HEK293 (cell line): ENCODE measurements at regions not wholly inside any gene's neighbourhood (a gene's known extent, or its start where the extent isn't known, plus 50 kb on each side); places are given as distances from the start of the nearest gene placed in this dataset.

Experiments used
- CTCF ChIA-PET: fragments of 350-600 bp; formaldehyde crosslinking; extraction: SDS; loops from one replicate; lab custom pipeline; 2021; ENCODE audit warnings: antibody characterized with exemption; lab: Yijun Ruan, JAX
- POLR2A ChIA-PET: fragments of 300-600 bp; formaldehyde crosslinking; extraction: SDS; loops from one replicate; lab custom pipeline; 2020; ENCODE audit warnings: antibody characterized with exemption, inconsistent platforms; lab: Yijun Ruan, JAX
- H3K27ac ChIP-seq: fragments of 200-500 bp; sonication (Bioruptor generic); 2 replicates; pipeline ENCODE4 v1.5.1; 2014; ENCODE audit warnings: low read depth, low read length, control low read depth, inconsistent platforms; ENCODE audit errors: extremely low read depth
- H3K36me3 ChIP-seq, 2 experiments: fragments of 200-500 bp in 1 of 2; sonication (Bioruptor generic) in 1 of 2; 1 replicate in 1 of 2; 2 replicates in 1 of 2; pipeline ENCODE4 v1.5.1; 2014 to 2017; ENCODE audit warnings: inconsistent platforms in 2 of 2, low read length in 2 of 2; ENCODE audit not compliant: control insufficient read depth in 2 of 2, insufficient read depth in 1 of 2
- H3K4me1 ChIP-seq: fragments of 200-500 bp; sonication (Bioruptor generic); 2 replicates; pipeline ENCODE4 v1.5.1; 2014; ENCODE audit warnings: mild to moderate bottlenecking, low read length, inconsistent platforms; ENCODE audit not compliant: control insufficient read depth, insufficient read depth
- H3K4me3 ChIP-seq: 2 replicates; pipeline ENCODE4 v1.5.1; 2011; ENCODE audit warnings: low read depth, mild to moderate bottlenecking, control low read depth, low read length, moderate library complexity
- H3K9me3 ChIP-seq: fragments of 200-500 bp; sonication (Bioruptor generic); 2 replicates; pipeline ENCODE4 v1.5.1; 2014; ENCODE audit warnings: low read depth, low read length, inconsistent platforms; ENCODE audit not compliant: control insufficient read depth, insufficient read depth
- SALL2 ChIP-seq: fragments of 450-650 bp; formaldehyde crosslinking; IDR thresholded peaks from 2 replicates; pipeline ENCODE4 v1.5.0; 2017; ENCODE audit warnings: missing biosample characterization, mild to moderate bottlenecking, missing genetic modification characterization, borderline replicate concordance
- WT1 ChIP-seq: fragments of 450-650 bp; formaldehyde crosslinking; IDR thresholded peaks from 2 replicates; pipeline ENCODE4 v1.5.1; 2016; ENCODE audit warnings: missing biosample characterization, missing genetic modification characterization
- ZFP41 ChIP-seq: fragments of 450-650 bp; formaldehyde crosslinking; IDR thresholded peaks from 2 replicates; pipeline ENCODE4 v1.5.1; 2016; ENCODE audit warnings: missing biosample characterization, missing genetic modification characterization, borderline replicate concordance
- ZNF133 ChIP-seq: fragments of 450-650 bp; formaldehyde crosslinking; IDR thresholded peaks from 2 replicates; pipeline ENCODE4 v1.5.1; 2016; ENCODE audit warnings: missing biosample characterization, missing genetic modification characterization
- ZNF169 ChIP-seq: fragments of 450-650 bp; formaldehyde crosslinking; IDR thresholded peaks from 2 replicates; pipeline ENCODE4 v1.5.1; 2016; ENCODE audit warnings: missing biosample characterization, missing genetic modification characterization
- ZNF221 ChIP-seq: fragments of 450-650 bp; formaldehyde crosslinking; IDR thresholded peaks from 2 replicates; pipeline ENCODE4 v1.5.1; 2017; ENCODE audit warnings: missing biosample characterization, missing genetic modification characterization, borderline replicate concordance
- ZNF324 ChIP-seq: fragments of 450-650 bp; formaldehyde crosslinking; IDR thresholded peaks from 2 replicates; pipeline ENCODE4 v1.5.1; 2016; ENCODE audit warnings: missing biosample characterization, missing genetic modification characterization
- ZNF341 ChIP-seq: fragments of 450-650 bp; formaldehyde crosslinking; IDR thresholded peaks from 2 replicates; pipeline ENCODE4; 2016; ENCODE audit warnings: low read depth, missing biosample characterization, missing genetic modification characterization
- ZNF391 ChIP-seq: fragments of 450-650 bp; formaldehyde crosslinking; IDR thresholded peaks from 2 replicates; pipeline ENCODE4 v1.5.1; 2016; ENCODE audit warnings: low read depth, missing biosample characterization, missing genetic modification characterization, borderline replicate concordance
- ZNF404 ChIP-seq: fragments of 450-650 bp; formaldehyde crosslinking; IDR thresholded peaks from 2 replicates; pipeline ENCODE4 v1.5.1; 2017; ENCODE audit warnings: missing biosample characterization, missing genetic modification characterization
- ZNF701 ChIP-seq: fragments of 450-650 bp; formaldehyde crosslinking; IDR thresholded peaks from 2 replicates; pipeline ENCODE4 v1.5.1; 2016; ENCODE audit warnings: missing biosample characterization, missing genetic modification characterization
- ZNF785 ChIP-seq: fragments of 450-650 bp; formaldehyde crosslinking; IDR thresholded peaks from 2 replicates; pipeline ENCODE4 v1.5.1; 2016; ENCODE audit warnings: missing biosample characterization, missing genetic modification characterization
- TF ChIP-seq, protein P1 (sequence below): fragments of 450-650 bp; formaldehyde crosslinking; IDR thresholded peaks from 2 replicates; pipeline ENCODE4 v1.5.1; 2016; ENCODE audit warnings: missing biosample characterization, missing genetic modification characterization, low read depth
- TF ChIP-seq, protein P2 (sequence below): fragments of 450-650 bp; formaldehyde crosslinking; IDR thresholded peaks from 2 replicates; pipeline ENCODE4 v1.5.1; 2016; ENCODE audit warnings: missing biosample characterization, missing genetic modification characterization
- TF ChIP-seq, protein P3 (sequence below): fragments of 450-650 bp; formaldehyde crosslinking; IDR thresholded peaks from 2 replicates; pipeline ENCODE4 v1.5.1; 2016; ENCODE audit warnings: missing biosample characterization, missing genetic modification characterization
- TF ChIP-seq, protein P4 (sequence below): fragments of 450-650 bp; formaldehyde crosslinking; IDR thresholded peaks from 2 replicates; pipeline ENCODE4 v1.5.1; 2016; ENCODE audit warnings: missing biosample characterization, missing genetic modification characterization
- TF ChIP-seq, protein P5 (sequence below): fragments of 450-650 bp; formaldehyde crosslinking; IDR thresholded peaks from 2 replicates; pipeline ENCODE4 v1.5.1; 2016; ENCODE audit warnings: missing biosample characterization, missing genetic modification characterization
- TF ChIP-seq, protein P6 (sequence below): fragments of 450-650 bp; formaldehyde crosslinking; IDR thresholded peaks from 2 replicates; pipeline ENCODE4 v1.5.1; 2016; ENCODE audit warnings: missing biosample characterization, missing genetic modification characterization
- TF ChIP-seq, protein P7 (sequence below): fragments of 450-650 bp; formaldehyde crosslinking; IDR thresholded peaks from 2 replicates; pipeline ENCODE4 v1.5.1; 2016; ENCODE audit warnings: missing biosample characterization, missing genetic modification characterization, borderline replicate concordance

DNA sequence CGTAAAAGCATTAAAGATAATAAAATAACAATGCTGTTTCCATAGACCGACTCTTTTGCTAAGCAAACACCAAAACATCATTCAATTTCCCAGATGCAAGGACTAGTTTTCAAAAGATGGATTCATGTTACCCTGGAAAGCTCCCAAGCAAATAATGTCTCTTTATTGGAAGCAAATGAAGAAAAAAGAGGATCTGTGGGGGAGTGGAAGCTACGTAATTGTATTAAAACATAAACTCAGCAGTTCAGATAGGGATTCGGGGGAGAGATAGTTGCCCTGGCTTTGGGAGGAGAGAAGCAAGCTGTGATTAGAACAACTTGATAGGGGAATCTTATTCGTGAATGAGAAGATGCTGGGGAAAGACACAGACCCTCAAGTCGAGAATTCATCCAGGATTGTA is 491.0 kb upstream of the CLINT1 start:
- H3K4me3 ChIP-seq: no peak overlapping the region
- TF ChIP-seq, protein P1, sequence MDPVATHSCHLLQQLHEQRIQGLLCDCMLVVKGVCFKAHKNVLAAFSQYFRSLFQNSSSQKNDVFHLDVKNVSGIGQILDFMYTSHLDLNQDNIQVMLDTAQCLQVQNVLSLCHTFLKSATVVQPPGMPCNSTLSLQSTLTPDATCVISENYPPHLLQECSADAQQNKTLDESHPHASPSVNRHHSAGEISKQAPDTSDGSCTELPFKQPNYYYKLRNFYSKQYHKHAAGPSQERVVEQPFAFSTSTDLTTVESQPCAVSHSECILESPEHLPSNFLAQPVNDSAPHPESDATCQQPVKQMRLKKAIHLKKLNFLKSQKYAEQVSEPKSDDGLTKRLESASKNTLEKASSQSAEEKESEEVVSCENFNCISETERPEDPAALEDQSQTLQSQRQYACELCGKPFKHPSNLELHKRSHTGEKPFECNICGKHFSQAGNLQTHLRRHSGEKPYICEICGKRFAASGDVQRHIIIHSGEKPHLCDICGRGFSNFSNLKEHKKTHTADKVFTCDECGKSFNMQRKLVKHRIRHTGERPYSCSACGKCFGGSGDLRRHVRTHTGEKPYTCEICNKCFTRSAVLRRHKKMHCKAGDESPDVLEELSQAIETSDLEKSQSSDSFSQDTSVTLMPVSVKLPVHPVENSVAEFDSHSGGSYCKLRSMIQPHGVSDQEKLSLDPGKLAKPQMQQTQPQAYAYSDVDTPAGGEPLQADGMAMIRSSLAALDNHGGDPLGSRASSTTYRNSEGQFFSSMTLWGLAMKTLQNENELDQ (tag by site-specific recombination): no peak
- no peak for TF ChIP-seq ZFP41
- no peak for TF ChIP-seq ZNF701
- TF ChIP-seq SALL2 (tag by site-specific recombination): no peak
- TF ChIP-seq, protein P2, sequence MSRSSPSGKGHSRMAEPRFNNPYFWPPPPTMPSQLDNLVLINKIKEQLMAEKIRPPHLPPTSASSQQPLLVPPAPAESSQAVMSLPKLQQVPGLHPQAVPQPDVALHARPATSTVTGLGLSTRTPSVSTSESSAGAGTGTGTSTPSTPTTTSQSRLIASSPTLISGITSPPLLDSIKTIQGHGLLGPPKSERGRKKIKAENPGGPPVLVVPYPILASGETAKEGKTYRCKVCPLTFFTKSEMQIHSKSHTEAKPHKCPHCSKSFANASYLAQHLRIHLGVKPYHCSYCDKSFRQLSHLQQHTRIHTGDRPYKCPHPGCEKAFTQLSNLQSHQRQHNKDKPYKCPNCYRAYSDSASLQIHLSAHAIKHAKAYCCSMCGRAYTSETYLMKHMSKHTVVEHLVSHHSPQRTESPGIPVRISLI (tag by site-specific recombination): no peak
- TF ChIP-seq, protein P3, sequence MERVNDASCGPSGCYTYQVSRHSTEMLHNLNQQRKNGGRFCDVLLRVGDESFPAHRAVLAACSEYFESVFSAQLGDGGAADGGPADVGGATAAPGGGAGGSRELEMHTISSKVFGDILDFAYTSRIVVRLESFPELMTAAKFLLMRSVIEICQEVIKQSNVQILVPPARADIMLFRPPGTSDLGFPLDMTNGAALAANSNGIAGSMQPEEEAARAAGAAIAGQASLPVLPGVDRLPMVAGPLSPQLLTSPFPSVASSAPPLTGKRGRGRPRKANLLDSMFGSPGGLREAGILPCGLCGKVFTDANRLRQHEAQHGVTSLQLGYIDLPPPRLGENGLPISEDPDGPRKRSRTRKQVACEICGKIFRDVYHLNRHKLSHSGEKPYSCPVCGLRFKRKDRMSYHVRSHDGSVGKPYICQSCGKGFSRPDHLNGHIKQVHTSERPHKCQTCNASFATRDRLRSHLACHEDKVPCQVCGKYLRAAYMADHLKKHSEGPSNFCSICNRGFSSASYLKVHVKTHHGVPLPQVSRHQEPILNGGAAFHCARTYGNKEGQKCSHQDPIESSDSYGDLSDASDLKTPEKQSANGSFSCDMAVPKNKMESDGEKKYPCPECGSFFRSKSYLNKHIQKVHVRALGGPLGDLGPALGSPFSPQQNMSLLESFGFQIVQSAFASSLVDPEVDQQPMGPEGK (tag by site-specific recombination): no peak
- no peak for TF ChIP-seq ZNF169
- TF ChIP-seq, protein P4, sequence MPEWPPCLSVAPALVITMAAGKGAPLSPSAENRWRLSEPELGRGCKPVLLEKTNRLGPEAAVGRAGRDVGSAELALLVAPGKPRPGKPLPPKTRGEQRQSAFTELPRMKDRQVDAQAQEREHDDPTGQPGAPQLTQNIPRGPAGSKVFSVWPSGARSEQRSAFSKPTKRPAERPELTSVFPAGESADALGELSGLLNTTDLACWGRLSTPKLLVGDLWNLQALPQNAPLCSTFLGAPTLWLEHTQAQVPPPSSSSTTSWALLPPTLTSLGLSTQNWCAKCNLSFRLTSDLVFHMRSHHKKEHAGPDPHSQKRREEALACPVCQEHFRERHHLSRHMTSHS (tag by site-specific recombination): no peak
- TF ChIP-seq, protein P5, sequence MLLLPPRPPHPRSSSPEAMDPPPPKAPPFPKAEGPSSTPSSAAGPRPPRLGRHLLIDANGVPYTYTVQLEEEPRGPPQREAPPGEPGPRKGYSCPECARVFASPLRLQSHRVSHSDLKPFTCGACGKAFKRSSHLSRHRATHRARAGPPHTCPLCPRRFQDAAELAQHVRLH (tag by site-specific recombination): no peak
- TF ChIP-seq ZNF404 (tag by site-specific recombination): no peak
- TF ChIP-seq, all 188 proteins: peak for 0
- Histone ChIP-seq H3K27ac (no peak overlapping the region), H3K9me3 (no peaks in the 10 kb centered on the region), H3K36me3 (no peaks in the 10 kb centered on the region), H3K4me1 (no peaks in the 10 kb centered on the region)
- ChIA-PET POLR2A (interaction anchor here (0.5 kb wide), 1 partner anchor 30 kb away, joined by 8 read pairs; no protein-coding TSS in a partner anchor), CTCF (no interaction called here)

DNA sequence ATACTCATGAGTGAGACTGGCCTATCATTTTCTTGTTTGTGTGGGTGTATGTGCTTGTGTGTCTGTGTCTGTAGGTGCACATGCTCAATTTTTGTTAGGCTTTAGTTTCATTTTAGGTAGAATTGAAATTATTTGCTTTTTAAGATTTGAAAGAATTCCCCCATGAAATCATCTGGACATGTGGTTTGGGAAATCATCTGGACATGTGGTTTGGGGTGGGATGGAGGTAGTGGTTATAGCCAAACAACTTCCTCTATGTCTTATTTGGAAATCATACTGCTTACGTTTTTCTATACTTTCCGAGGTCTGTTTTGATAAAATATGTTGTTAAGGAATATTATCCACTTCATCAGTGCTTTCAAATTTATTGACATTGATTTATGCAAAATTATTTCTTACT is 485.4 kb upstream of the CLINT1 start:
- H3K9me3 ChIP-seq: no peaks in the 10 kb centered on the region
- no peak for TF ChIP-seq WT1 (tag by site-specific recombination)
- TF ChIP-seq, protein P6, sequence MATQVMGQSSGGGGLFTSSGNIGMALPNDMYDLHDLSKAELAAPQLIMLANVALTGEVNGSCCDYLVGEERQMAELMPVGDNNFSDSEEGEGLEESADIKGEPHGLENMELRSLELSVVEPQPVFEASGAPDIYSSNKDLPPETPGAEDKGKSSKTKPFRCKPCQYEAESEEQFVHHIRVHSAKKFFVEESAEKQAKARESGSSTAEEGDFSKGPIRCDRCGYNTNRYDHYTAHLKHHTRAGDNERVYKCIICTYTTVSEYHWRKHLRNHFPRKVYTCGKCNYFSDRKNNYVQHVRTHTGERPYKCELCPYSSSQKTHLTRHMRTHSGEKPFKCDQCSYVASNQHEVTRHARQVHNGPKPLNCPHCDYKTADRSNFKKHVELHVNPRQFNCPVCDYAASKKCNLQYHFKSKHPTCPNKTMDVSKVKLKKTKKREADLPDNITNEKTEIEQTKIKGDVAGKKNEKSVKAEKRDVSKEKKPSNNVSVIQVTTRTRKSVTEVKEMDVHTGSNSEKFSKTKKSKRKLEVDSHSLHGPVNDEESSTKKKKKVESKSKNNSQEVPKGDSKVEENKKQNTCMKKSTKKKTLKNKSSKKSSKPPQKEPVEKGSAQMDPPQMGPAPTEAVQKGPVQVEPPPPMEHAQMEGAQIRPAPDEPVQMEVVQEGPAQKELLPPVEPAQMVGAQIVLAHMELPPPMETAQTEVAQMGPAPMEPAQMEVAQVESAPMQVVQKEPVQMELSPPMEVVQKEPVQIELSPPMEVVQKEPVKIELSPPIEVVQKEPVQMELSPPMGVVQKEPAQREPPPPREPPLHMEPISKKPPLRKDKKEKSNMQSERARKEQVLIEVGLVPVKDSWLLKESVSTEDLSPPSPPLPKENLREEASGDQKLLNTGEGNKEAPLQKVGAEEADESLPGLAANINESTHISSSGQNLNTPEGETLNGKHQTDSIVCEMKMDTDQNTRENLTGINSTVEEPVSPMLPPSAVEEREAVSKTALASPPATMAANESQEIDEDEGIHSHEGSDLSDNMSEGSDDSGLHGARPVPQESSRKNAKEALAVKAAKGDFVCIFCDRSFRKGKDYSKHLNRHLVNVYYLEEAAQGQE (tag by site-specific recombination): no peak
- no peak for TF ChIP-seq ZNF221
- TF ChIP-seq ZNF324 (tag by site-specific recombination): no peak
- no peak for TF ChIP-seq ZNF341 (tag by site-specific recombination)
- no peak for TF ChIP-seq ZNF133 (tag by site-specific recombination)
- TF ChIP-seq, protein P7, sequence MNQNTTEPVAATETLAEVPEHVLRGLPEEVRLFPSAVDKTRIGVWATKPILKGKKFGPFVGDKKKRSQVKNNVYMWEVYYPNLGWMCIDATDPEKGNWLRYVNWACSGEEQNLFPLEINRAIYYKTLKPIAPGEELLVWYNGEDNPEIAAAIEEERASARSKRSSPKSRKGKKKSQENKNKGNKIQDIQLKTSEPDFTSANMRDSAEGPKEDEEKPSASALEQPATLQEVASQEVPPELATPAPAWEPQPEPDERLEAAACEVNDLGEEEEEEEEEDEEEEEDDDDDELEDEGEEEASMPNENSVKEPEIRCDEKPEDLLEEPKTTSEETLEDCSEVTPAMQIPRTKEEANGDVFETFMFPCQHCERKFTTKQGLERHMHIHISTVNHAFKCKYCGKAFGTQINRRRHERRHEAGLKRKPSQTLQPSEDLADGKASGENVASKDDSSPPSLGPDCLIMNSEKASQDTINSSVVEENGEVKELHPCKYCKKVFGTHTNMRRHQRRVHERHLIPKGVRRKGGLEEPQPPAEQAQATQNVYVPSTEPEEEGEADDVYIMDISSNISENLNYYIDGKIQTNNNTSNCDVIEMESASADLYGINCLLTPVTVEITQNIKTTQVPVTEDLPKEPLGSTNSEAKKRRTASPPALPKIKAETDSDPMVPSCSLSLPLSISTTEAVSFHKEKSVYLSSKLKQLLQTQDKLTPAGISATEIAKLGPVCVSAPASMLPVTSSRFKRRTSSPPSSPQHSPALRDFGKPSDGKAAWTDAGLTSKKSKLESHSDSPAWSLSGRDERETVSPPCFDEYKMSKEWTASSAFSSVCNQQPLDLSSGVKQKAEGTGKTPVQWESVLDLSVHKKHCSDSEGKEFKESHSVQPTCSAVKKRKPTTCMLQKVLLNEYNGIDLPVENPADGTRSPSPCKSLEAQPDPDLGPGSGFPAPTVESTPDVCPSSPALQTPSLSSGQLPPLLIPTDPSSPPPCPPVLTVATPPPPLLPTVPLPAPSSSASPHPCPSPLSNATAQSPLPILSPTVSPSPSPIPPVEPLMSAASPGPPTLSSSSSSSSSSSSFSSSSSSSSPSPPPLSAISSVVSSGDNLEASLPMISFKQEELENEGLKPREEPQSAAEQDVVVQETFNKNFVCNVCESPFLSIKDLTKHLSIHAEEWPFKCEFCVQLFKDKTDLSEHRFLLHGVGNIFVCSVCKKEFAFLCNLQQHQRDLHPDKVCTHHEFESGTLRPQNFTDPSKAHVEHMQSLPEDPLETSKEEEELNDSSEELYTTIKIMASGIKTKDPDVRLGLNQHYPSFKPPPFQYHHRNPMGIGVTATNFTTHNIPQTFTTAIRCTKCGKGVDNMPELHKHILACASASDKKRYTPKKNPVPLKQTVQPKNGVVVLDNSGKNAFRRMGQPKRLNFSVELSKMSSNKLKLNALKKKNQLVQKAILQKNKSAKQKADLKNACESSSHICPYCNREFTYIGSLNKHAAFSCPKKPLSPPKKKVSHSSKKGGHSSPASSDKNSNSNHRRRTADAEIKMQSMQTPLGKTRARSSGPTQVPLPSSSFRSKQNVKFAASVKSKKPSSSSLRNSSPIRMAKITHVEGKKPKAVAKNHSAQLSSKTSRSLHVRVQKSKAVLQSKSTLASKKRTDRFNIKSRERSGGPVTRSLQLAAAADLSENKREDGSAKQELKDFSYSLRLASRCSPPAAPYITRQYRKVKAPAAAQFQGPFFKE (tag by site-specific recombination): no peak
- TF ChIP-seq ZNF391 (tag by site-specific recombination): no peak
- TF ChIP-seq ZNF785 (tag by site-specific recombination): no peak
- ChIA-PET CTCF (no interaction called here), POLR2A (no interaction called here)
- H3K36me3 ChIP-seq: no peaks in the 10 kb centered on the region
- H3K27ac ChIP-seq: no peak overlapping the region
- H3K4me3 ChIP-seq: no peak overlapping the region
- H3K4me1 ChIP-seq: no peaks in the 10 kb centered on the region
